ENCODE measurements at regions not wholly inside any gene's neighbourhood (a gene's known extent, or its start where the extent isn't known, plus 50 kb on each side); places are given as distances from the start of the nearest gene placed in this dataset.

GRCh38 chrX:34563804-34564203 is 93.3 kb downstream of the TMEM47 start:
- TF ChIP-seq ZNF511 (CRISPR knock-in tag; IDR thresholded peaks at IDR 0.05) (no peak), E2F6 (IDR thresholded peaks at IDR 0.05; ENCODE audit: borderline replicate concordance in 1 of 2, extremely low read depth in 1 of 2, insufficient read depth in 1 of 2, insufficient read length in 1 of 2, low read depth in 1 of 2, low read length in 1 of 2, poor library complexity in 1 of 2, severe bottlenecking in 1 of 2) (no peak), XRCC5 (IDR thresholded peaks at IDR 0.05; ENCODE audit: low read depth, low read length) (no peak), FIP1L1 (IDR thresholded peaks at IDR 0.05; ENCODE audit: low read depth, low read length, poor library complexity, severe bottlenecking) (no peak), NCOR1 (IDR thresholded peaks at IDR 0.05) (no peak)
- in situ Hi-C loops (cut with MboI): no loop called here
- H3K36me3 ChIP-seq (ENCODE audit: control insufficient read depth, insufficient read depth, low read length): no peaks in the 10 kb centered on the region
- POLR2A ChIA-PET: no interaction called here
- H3K9me1 ChIP-seq (ENCODE audit: control insufficient read depth, insufficient read depth, low read length): no peaks in the 10 kb centered on the region
- no peaks in the 10 kb centered on the region for H3K79me2 ChIP-seq (ENCODE audit: control insufficient read depth, insufficient read depth, low read length)
- H3K9me3 ChIP-seq (replicated peaks; ENCODE audit: control insufficient read depth, insufficient read depth, low read depth, low read length): no peaks in the 10 kb centered on the region
- no peak overlapping the region for H3K9ac ChIP-seq (ENCODE audit: insufficient read depth in 1 of 2, low read depth in 2 of 2, low read length in 2 of 2)
- no peaks in the 10 kb centered on the region for H4K20me1 ChIP-seq (replicated peaks; ENCODE audit: control insufficient read depth, insufficient read depth, low read length)
- no peak overlapping the region for H3K4me3 ChIP-seq
- no peak overlapping the region for H3K27ac ChIP-seq (ENCODE audit: extremely low read depth, low read depth, low read length)
- whole genome bisulfite sequencing (ENCODE audit: insufficient coverage, low coverage, missing lambda C conversion rate): 0% methylated on average over 1 of the region's 1 CpG
- no peaks in the 10 kb centered on the region for H3K4me1 ChIP-seq (replicated peaks in 1 of 2; ENCODE audit: control insufficient read depth in 2 of 2, insufficient read depth in 2 of 2, low read length in 2 of 2)
- DNase-seq (ENCODE audit: extremely low read depth in 1 of 4, low spot score in 3 of 4): no peak
- no peak for FAIRE-seq
- no peak overlapping the region for H3K4me2 ChIP-seq (ENCODE audit: insufficient read depth, low read length)
- no peaks in the 10 kb centered on the region for H3K27me3 ChIP-seq (ENCODE audit: control insufficient read depth in 2 of 2, insufficient read depth in 2 of 2, low read length in 2 of 2)
- H2AFZ ChIP-seq (ENCODE audit: low read depth, low read length): no peak overlapping the region
- CTCF ChIA-PET (ENCODE audit: low intra/inter-chr PET ratio): no interaction called here
- BruUV-seq (replicated peaks): no TSS peak
- intact Hi-C loops (cut with micrococcal nuclease): no loop called here
- no peak for ATAC-seq

Measured in K562 (cell line).